ENCODE measurements at regions not wholly inside any gene's neighbourhood (a gene's known extent, or its start where the extent isn't known, plus 50 kb on each side); places are given as distances from the start of the nearest gene placed in this dataset.

GRCh38 chr2:236968101-236968879 is 117.4 kb upstream of the COPS8 start:
- no peak for TF ChIP-seq ARID4B (CRISPR knock-in tag; IDR thresholded peaks at IDR 0.05; ENCODE audit: borderline replicate concordance)
- TF ChIP-seq, protein P1, sequence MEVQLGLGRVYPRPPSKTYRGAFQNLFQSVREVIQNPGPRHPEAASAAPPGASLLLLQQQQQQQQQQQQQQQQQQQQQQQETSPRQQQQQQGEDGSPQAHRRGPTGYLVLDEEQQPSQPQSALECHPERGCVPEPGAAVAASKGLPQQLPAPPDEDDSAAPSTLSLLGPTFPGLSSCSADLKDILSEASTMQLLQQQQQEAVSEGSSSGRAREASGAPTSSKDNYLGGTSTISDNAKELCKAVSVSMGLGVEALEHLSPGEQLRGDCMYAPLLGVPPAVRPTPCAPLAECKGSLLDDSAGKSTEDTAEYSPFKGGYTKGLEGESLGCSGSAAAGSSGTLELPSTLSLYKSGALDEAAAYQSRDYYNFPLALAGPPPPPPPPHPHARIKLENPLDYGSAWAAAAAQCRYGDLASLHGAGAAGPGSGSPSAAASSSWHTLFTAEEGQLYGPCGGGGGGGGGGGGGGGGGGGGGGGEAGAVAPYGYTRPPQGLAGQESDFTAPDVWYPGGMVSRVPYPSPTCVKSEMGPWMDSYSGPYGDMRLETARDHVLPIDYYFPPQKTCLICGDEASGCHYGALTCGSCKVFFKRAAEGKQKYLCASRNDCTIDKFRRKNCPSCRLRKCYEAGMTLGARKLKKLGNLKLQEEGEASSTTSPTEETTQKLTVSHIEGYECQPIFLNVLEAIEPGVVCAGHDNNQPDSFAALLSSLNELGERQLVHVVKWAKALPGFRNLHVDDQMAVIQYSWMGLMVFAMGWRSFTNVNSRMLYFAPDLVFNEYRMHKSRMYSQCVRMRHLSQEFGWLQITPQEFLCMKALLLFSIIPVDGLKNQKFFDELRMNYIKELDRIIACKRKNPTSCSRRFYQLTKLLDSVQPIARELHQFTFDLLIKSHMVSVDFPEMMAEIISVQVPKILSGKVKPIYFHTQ (CRISPR knock-in tag; IDR thresholded peaks at IDR 0.05) = no peak
- no peak for TF ChIP-seq GTF2I (CRISPR knock-in tag; conservative IDR thresholded peaks at IDR 0.05)
- TF ChIP-seq, protein P2, sequence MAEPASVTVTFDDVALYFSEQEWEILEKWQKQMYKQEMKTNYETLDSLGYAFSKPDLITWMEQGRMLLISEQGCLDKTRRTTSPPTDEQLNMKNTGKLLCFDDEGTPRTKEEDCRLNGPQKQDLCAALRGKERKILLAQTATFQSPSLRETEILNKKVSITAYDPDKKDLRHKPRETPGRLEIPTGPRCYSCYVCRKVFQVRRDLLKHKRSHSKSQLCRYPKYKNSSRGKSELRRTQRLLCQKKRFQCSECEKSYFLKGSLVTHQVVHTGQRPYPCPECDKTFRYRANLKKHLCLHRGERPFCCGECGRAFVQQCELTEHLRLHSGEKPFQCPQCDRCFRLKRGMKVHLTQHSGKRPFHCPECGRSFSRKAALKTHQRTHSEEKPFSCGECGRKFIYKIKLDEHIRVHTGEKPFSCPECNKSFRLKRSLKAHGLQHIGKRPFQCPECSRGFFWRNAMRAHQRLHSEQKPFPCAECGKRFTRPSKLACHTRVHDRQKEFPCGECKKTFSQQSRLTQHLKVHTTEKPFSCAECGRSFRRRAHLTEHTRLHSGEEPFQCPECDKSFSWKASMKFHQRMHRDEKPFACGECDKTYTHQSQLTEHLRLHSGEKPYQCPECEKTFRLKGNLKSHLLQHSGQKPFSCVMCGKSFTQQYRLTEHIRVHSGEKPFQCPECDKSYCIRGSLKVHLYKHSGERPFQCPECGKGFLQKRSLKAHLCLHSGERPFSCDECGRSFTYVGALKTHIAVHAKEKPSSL (CRISPR knock-in tag; conservative IDR thresholded peaks at IDR 0.05) = no peak
- no peak for TF ChIP-seq FOXP4 (CRISPR knock-in tag; IDR thresholded peaks at IDR 0.05)
- no peak for TF ChIP-seq ZNF396 (CRISPR knock-in tag; IDR thresholded peaks at IDR 0.05; ENCODE audit: borderline replicate concordance)
- no peak for TF ChIP-seq ZNF671 (CRISPR knock-in tag; IDR thresholded peaks at IDR 0.05)
- TF ChIP-seq, protein P3, sequence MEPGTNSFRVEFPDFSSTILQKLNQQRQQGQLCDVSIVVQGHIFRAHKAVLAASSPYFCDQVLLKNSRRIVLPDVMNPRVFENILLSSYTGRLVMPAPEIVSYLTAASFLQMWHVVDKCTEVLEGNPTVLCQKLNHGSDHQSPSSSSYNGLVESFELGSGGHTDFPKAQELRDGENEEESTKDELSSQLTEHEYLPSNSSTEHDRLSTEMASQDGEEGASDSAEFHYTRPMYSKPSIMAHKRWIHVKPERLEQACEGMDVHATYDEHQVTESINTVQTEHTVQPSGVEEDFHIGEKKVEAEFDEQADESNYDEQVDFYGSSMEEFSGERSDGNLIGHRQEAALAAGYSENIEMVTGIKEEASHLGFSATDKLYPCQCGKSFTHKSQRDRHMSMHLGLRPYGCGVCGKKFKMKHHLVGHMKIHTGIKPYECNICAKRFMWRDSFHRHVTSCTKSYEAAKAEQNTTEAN (CRISPR knock-in tag; IDR thresholded peaks at IDR 0.05) = no peak
- no peak for TF ChIP-seq JUN (CRISPR knock-in tag; IDR thresholded peaks at IDR 0.05)
- TF ChIP-seq SMAD3 (CRISPR knock-in tag; IDR thresholded peaks at IDR 0.05; ENCODE audit: borderline replicate concordance) = no peak
- TF ChIP-seq OVOL2 (CRISPR knock-in tag; IDR thresholded peaks at IDR 0.05; ENCODE audit: borderline replicate concordance) = no peak
- no peak for TF ChIP-seq FOXJ3 (CRISPR knock-in tag; IDR thresholded peaks at IDR 0.05; ENCODE audit: borderline replicate concordance)
- no peak for DNase-seq (ENCODE audit: low spot score)
- peaks cover 8% of the 10 kb centered on the region; the same call in 1 of the 2 replicates for H3K27me3 Mint-ChIP-seq (ENCODE audit: low read depth)
- H3K4me3 Mint-ChIP-seq = no peak overlapping the region
- ChIA-PET CTCF (no interaction called here), POLR2A (no interaction called here)
- H3K4me1 Mint-ChIP-seq = peaks cover 53% of the 10 kb centered on the region
- H3K36me3 Mint-ChIP-seq = no peaks in the 10 kb centered on the region
- no peak for ATAC-seq
- H3K9me3 Mint-ChIP-seq = no peaks in the 10 kb centered on the region
- no peak overlapping the region for H3K27ac Mint-ChIP-seq
